GM10266 (cell line): ENCODE measurements at regions not wholly inside any gene's neighbourhood (a gene's known extent, or its start where the extent isn't known, plus 50 kb on each side); places are given as distances from the start of the nearest gene placed in this dataset.

ENCODE experiments used
- DNase-seq: peaks from one replicate; pipeline ENCODE4 v3.0.0; 2012; ENCODE audit errors: extremely low spot score
- CTCF ChIP-seq: IDR thresholded peaks from 2 replicates; pipeline ENCODE4 v1.5.1; 2012; ENCODE audit warnings: mild to moderate bottlenecking, low read depth; ENCODE audit not compliant: control insufficient read depth, insufficient read depth; ENCODE audit errors: missing control alignments

- DNase-seq = no peak
- no peak for TF ChIP-seq CTCF
Observed at GRCh38 chr16:25340973-25341372, 83.3 kb upstream of the ZKSCAN2 start.

- peak; percentile 1 for TF ChIP-seq CTCF
- no peak for DNase-seq
Observed at GRCh38 chr16:25317732-25318316, 60.2 kb upstream of the ZKSCAN2 start.

- DNase-seq = no peak
- TF ChIP-seq CTCF = no peak
Observed at GRCh38 chr16:25311950-25312349, 54.3 kb upstream of the ZKSCAN2 start.

- no peak for DNase-seq
- no peak for TF ChIP-seq CTCF
Observed at GRCh38 chr16:25311039-25311438, 53.4 kb upstream of the ZKSCAN2 start.
